ENCODE measurements at regions not wholly inside any gene's neighbourhood (a gene's known extent, or its start where the extent isn't known, plus 50 kb on each side); places are given as distances from the start of the nearest gene placed in this dataset.

DNA sequence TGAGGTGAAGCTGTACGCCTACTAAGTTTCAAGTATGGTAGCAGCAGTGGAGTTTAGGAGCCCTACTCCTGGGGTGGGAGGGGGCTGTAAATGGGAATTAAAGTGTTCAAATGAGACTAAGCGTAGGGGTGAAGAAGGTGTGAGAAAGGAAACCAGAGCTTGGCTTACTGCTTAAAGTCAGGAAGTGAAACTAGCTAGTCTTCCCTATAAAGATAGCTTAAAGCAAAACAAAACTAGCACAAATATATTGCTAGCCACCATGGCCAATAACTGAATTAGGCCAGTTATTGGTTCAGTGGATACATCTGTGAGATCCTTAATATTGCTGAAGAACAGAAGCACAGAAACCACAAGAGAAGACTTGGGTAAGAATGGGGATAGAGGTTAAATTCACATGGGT, 492.2 kb upstream of the PKN2 start:
- Histone ChIP-seq H3K9me3 (ENCODE audit: control insufficient read depth in 2 of 3, insufficient read depth in 1 of 3, low read length in 3 of 3) (no peaks in the 10 kb centered on the region), H3K27me3 (ENCODE audit: control insufficient read depth, insufficient read depth, low read length) (no peaks in the 10 kb centered on the region), H3K4me3 (ENCODE audit: low read length in 3 of 3) (no peak overlapping the region), H3K4me1 (ENCODE audit: control insufficient read depth in 2 of 3, insufficient read depth in 2 of 3, low read depth in 1 of 3, low read length in 3 of 3) (no peaks in the 10 kb centered on the region), H3K27ac (ENCODE audit: low read depth in 2 of 2, low read length in 2 of 2) (no peak overlapping the region), H3K9ac (ENCODE audit: low read length in 3 of 3) (no peak overlapping the region), H3K36me3 (ENCODE audit: control insufficient read depth in 2 of 3, insufficient read depth in 3 of 3, low read length in 3 of 3) (no peaks in the 10 kb centered on the region)
- intact Hi-C loops (cut with DNase I), result no loop called here
- TF ChIP-seq CTCF (IDR thresholded peaks at IDR 0.05; ENCODE audit: borderline replicate concordance, extremely low read depth, insufficient read depth), result no peak
- DNase-seq, result no peak
- no peak for FAIRE-seq

GRCh38 chr1:88194542-88194941, 489.5 kb upstream of the PKN2 start:
- FAIRE-seq (no peak), DNase-seq (no peak)
- no peak for TF ChIP-seq CTCF (IDR thresholded peaks at IDR 0.05; ENCODE audit: borderline replicate concordance, extremely low read depth, insufficient read depth)
- Histone ChIP-seq H3K4me3 (ENCODE audit: low read length in 3 of 3) (no peak overlapping the region), H3K36me3 (ENCODE audit: control insufficient read depth in 2 of 3, insufficient read depth in 3 of 3, low read length in 3 of 3) (no peaks in the 10 kb centered on the region), H3K9ac (ENCODE audit: low read length in 3 of 3) (no peak overlapping the region), H3K27me3 (ENCODE audit: control insufficient read depth, insufficient read depth, low read length) (no peaks in the 10 kb centered on the region), H3K27ac (ENCODE audit: low read depth in 2 of 2, low read length in 2 of 2) (no peak overlapping the region), H3K9me3 (ENCODE audit: control insufficient read depth in 2 of 3, insufficient read depth in 1 of 3, low read length in 3 of 3) (no peaks in the 10 kb centered on the region), H3K4me1 (ENCODE audit: control insufficient read depth in 2 of 3, insufficient read depth in 2 of 3, low read depth in 1 of 3, low read length in 3 of 3) (no peaks in the 10 kb centered on the region)
- intact Hi-C loops (cut with DNase I), result no loop called here

- DNase-seq (no peak), FAIRE-seq (no peak)
Observed at GRCh38 chr1:88200545-88200944, 483.5 kb upstream of the PKN2 start.

More at GRCh38 chr1:88200545-88200944, 483.5 kb upstream of the PKN2 start:
- Histone ChIP-seq H3K4me1 (ENCODE audit: control insufficient read depth in 2 of 3, insufficient read depth in 2 of 3, low read depth in 1 of 3, low read length in 3 of 3) (no peaks in the 10 kb centered on the region), H3K27me3 (ENCODE audit: control insufficient read depth, insufficient read depth, low read length) (no peaks in the 10 kb centered on the region), H3K36me3 (ENCODE audit: control insufficient read depth in 2 of 3, insufficient read depth in 3 of 3, low read length in 3 of 3) (no peaks in the 10 kb centered on the region), H3K27ac (ENCODE audit: low read depth in 2 of 2, low read length in 2 of 2) (no peak overlapping the region), H3K9ac (ENCODE audit: low read length in 3 of 3) (no peak overlapping the region), H3K9me3 (ENCODE audit: control insufficient read depth in 2 of 3, insufficient read depth in 1 of 3, low read length in 3 of 3) (no peaks in the 10 kb centered on the region), H3K4me3 (ENCODE audit: low read length in 3 of 3) (no peak overlapping the region)
- intact Hi-C loops (cut with DNase I), result no loop called here
- no peak for TF ChIP-seq CTCF (IDR thresholded peaks at IDR 0.05; ENCODE audit: borderline replicate concordance, extremely low read depth, insufficient read depth)
